Keratinocyte (primary cell): ENCODE measurements at regions not wholly inside any gene's neighbourhood (a gene's known extent, or its start where the extent isn't known, plus 50 kb on each side); places are given as distances from the start of the nearest gene placed in this dataset.
"Not testable (repeated sequence)": the region's sequence is repeated elsewhere in the genome, so short reads cannot be mapped to it uniquely, and the experiment has no call there.

Source experiments
- DNase-seq: peaks from one replicate; pipeline ENCODE4 v3.0.0-alpha.2; 2011; ENCODE audit warnings: low read depth, missing footprints, low spot score
- FAIRE-seq: peaks from 2 replicates; lab custom pipeline; 2011; peaks lifted over from hg19 to GRCh38; lab: Jason Lieb, UNC
- H2AFZ ChIP-seq: 2 replicates; pipeline ENCODE4 v1.6.0; 2012; ENCODE audit warnings: low read length, control low read depth, inconsistent platforms; ENCODE audit not compliant: control insufficient read depth
- H3K27ac ChIP-seq: 2 replicates; pipeline ENCODE4 v1.5.1; 2011; ENCODE audit warnings: low read length; ENCODE audit not compliant: control insufficient read depth, insufficient read depth
- H3K27me3 ChIP-seq: 3 replicates; pipeline ENCODE4 v1.6.0; 2011; ENCODE audit warnings: low read length; ENCODE audit not compliant: control insufficient read depth, insufficient read depth; ENCODE audit errors: extremely low read depth
- H3K36me3 ChIP-seq, 2 experiments: 2 replicates in 1 of 2; 3 replicates in 1 of 2; pipeline ENCODE4 v1.5.1; 2011; ENCODE audit warnings: low read length in 2 of 2, mild to moderate bottlenecking in 1 of 2; ENCODE audit not compliant: control insufficient read depth in 2 of 2, insufficient read depth in 2 of 2; ENCODE audit errors: extremely low read depth in 1 of 2
- H3K4me1 ChIP-seq: 3 replicates; pipeline ENCODE4 v1.5.1; 2011; ENCODE audit warnings: low read length; ENCODE audit not compliant: control insufficient read depth, insufficient read depth; ENCODE audit errors: extremely low read depth
- H3K4me2 ChIP-seq: 3 replicates; pipeline ENCODE4 v1.6.0; 2011; ENCODE audit warnings: low read depth, low read length; ENCODE audit not compliant: control insufficient read depth, insufficient read depth; ENCODE audit errors: extremely low read depth
- H3K4me3 ChIP-seq, 3 experiments: fragments of 200-600 bp in 1 of 3; sonication (generic) in 1 of 3; 2 replicates in 2 of 3; 3 replicates in 1 of 3; pipeline ENCODE4 v1.5.1; 2011 to 2016; ENCODE audit warnings: low read length in 3 of 3, mild to moderate bottlenecking in 3 of 3, control low read depth in 2 of 3, inconsistent platforms in 1 of 3, low read depth in 1 of 3, mixed read lengths in 1 of 3, mixed run types in 1 of 3, moderate library complexity in 1 of 3; ENCODE audit not compliant: control insufficient read depth in 2 of 3, insufficient read depth in 2 of 3; ENCODE audit errors: extremely low read depth in 1 of 3
- H3K79me2 ChIP-seq: 2 replicates; pipeline ENCODE4 v1.6.0; 2012; ENCODE audit warnings: low read length; ENCODE audit not compliant: control insufficient read depth, insufficient read depth
- H3K9ac ChIP-seq: 3 replicates; pipeline ENCODE4 v1.6.0; 2011; ENCODE audit warnings: low read length; ENCODE audit not compliant: control insufficient read depth, insufficient read depth; ENCODE audit errors: extremely low read depth
- H3K9me1 ChIP-seq: 3 replicates; pipeline ENCODE4 v1.6.0; 2011; ENCODE audit warnings: low read length; ENCODE audit not compliant: control insufficient read depth, insufficient read depth; ENCODE audit errors: extremely low read depth
- H3K9me3 ChIP-seq: 2 replicates; pipeline ENCODE4 v1.5.1; 2012; ENCODE audit warnings: low read depth, low read length; ENCODE audit not compliant: control insufficient read depth
- H4K20me1 ChIP-seq: 3 replicates; pipeline ENCODE4 v1.6.0; 2011; ENCODE audit warnings: low read length; ENCODE audit not compliant: control insufficient read depth, insufficient read depth; ENCODE audit errors: extremely low read depth
- CTCF ChIP-seq, 3 experiments: IDR thresholded peaks in 1 of 3; conservative IDR thresholded peaks in 1 of 3; optimal IDR thresholded peaks in 1 of 3; 2 replicates in 2 of 3; 3 replicates in 1 of 3; pipeline versions ENCODE3 to v1.5.1; 2011; ENCODE audit warnings: low read length in 3 of 3, mild to moderate bottlenecking in 3 of 3, moderate library complexity in 2 of 3, control low read depth in 1 of 3, inconsistent platforms in 1 of 3; ENCODE audit not compliant: insufficient read depth in 2 of 3; ENCODE audit errors: extremely low read depth in 1 of 3
- EZH2 ChIP-seq: IDR thresholded peaks from one replicate; pipeline ENCODE4 v1.6.1; 2012; ENCODE audit warnings: inconsistent platforms, mild to moderate bottlenecking, low read length, moderate library complexity
- dilution Hi-C: fragments of 300-500 bp; cut with MboI; formaldehyde crosslinking; loops from one replicate; pipeline ENCODE4 v1.7.0; 2020; ENCODE audit warnings: low sequenced_read_pairs; ENCODE audit not compliant: extremely low pct_ligation_motif_present

GRCh38 chr2:11080253-11081115 lies 74.8 kb upstream of the SLC66A3 start:
- Histone ChIP-seq H3K4me1 (no peaks in the 10 kb centered on the region), H3K27ac (no peak overlapping the region), H3K9me1 (no peaks in the 10 kb centered on the region), H3K36me3 (no peaks in the 10 kb centered on the region), H2AFZ (no peak overlapping the region), H3K4me2 (no peak overlapping the region), H3K79me2 (no peaks in the 10 kb centered on the region), H4K20me1 (no peaks in the 10 kb centered on the region), H3K9ac (no peak overlapping the region), H3K4me3 (no peak overlapping the region), H3K9me3 (no peaks in the 10 kb centered on the region), H3K27me3 (no peaks in the 10 kb centered on the region)
- no peak for DNase-seq
- TF ChIP-seq CTCF (optimal IDR thresholded peaks at IDR 0.05 in 1 of 3, IDR thresholded peaks at IDR 0.05 in 1 of 3, conservative IDR thresholded peaks at IDR 0.05 in 1 of 3; ENCODE audit: extremely low read depth in 1 of 3, insufficient read depth in 2 of 3, low read length in 3 of 3) (no peak), EZH2 (no peak)
- FAIRE-seq = no peak
- dilution Hi-C loops = no loop called here

- H3K36me3 ChIP-seq = no peaks in the 10 kb centered on the region
Measured at GRCh38 chr2:11082880-11083279, 72.4 kb upstream of the SLC66A3 start.

GRCh38 chr2:11088821-11089220 lies 66.4 kb upstream of the SLC66A3 start:
- H3K36me3 ChIP-seq, DNase-seq, H3K4me2 ChIP-seq, H3K27ac ChIP-seq, H4K20me1 ChIP-seq, H3K79me2 ChIP-seq, FAIRE-seq, H3K4me1 ChIP-seq, H3K27me3 ChIP-seq, dilution Hi-C loops, H3K4me3 ChIP-seq, H2AFZ ChIP-seq, H3K9me3 ChIP-seq, H3K9ac ChIP-seq, H3K9me1 ChIP-seq: not testable (repeated sequence)

More at GRCh38 chr2:11082880-11083279, 72.4 kb upstream of the SLC66A3 start:
- H3K79me2 ChIP-seq = no peaks in the 10 kb centered on the region
- TF ChIP-seq CTCF (optimal IDR thresholded peaks at IDR 0.05 in 1 of 3, IDR thresholded peaks at IDR 0.05 in 1 of 3, conservative IDR thresholded peaks at IDR 0.05 in 1 of 3; ENCODE audit: extremely low read depth in 1 of 3, insufficient read depth in 2 of 3, low read length in 3 of 3) = no peak
- TF ChIP-seq EZH2 = no peak
- H3K9ac ChIP-seq = no peak overlapping the region
- H4K20me1 ChIP-seq = no peaks in the 10 kb centered on the region
- H3K27me3 ChIP-seq = no peaks in the 10 kb centered on the region
- H3K4me3 ChIP-seq = no peak overlapping the region
- no peak overlapping the region for H3K4me2 ChIP-seq
- H3K4me1 ChIP-seq = no peaks in the 10 kb centered on the region
- no peaks in the 10 kb centered on the region for H3K9me3 ChIP-seq
- FAIRE-seq = no peak
- dilution Hi-C loops = no loop called here
- no peak for DNase-seq
- no peak overlapping the region for H2AFZ ChIP-seq
- no peaks in the 10 kb centered on the region for H3K9me1 ChIP-seq
- H3K27ac ChIP-seq = no peak overlapping the region
